ENCODE measurements at regions not wholly inside any gene's neighbourhood (a gene's known extent, or its start where the extent isn't known, plus 50 kb on each side); places are given as distances from the start of the nearest gene placed in this dataset.
"Not testable (repeated sequence)": the region's sequence is repeated elsewhere in the genome, so short reads cannot be mapped to it uniquely, and the experiment has no call there.

DNA sequence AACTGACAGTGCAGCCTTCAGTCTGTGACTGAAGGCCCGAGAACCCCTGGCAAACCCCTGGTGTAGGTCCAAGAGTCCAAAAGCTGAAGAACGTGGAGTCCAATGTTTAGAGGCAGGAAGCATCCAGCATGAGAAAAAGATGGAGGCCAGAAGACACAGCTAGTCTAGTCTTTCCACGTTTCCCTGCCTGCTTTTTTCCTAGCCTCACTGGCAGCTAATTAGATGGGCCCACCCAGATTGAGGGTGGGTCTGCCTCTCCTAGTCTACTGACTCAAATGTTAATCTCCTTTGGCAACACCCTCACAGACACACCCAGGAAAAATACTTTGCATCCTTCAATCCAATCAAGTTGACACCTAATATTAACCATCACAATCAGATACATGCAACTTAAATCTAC lies 87.8 kb downstream of the TENT5D start:
- intact Hi-C loops (cut with micrococcal nuclease); H3K9me3 Mint-ChIP-seq; H3K4me3 Mint-ChIP-seq; H3K36me3 ChIP-seq (ENCODE audit: control insufficient read depth in 2 of 3, insufficient read depth in 3 of 3, low read length in 3 of 3); H3K9me3 ChIP-seq (ENCODE audit: control insufficient read depth in 2 of 3, low read length in 3 of 3); CTCF ChIA-PET; H3K27me3 ChIP-seq (ENCODE audit: control insufficient read depth in 2 of 2, insufficient read depth in 2 of 2, low read length in 2 of 2); H3K4me1 ChIP-seq (ENCODE audit: control insufficient read depth in 2 of 2, insufficient read depth in 2 of 2, low read length in 2 of 2); H3K36me3 Mint-ChIP-seq; DNase-seq; ATAC-seq; POLR2A ChIA-PET; H3K27ac ChIP-seq (ENCODE audit: low read depth, low read length); H3K27me3 Mint-ChIP-seq; H3K4me3 ChIP-seq (ENCODE audit: low read length); H3K27ac Mint-ChIP-seq: not testable (repeated sequence)
- H3K4me1 Mint-ChIP-seq, result peaks cover 0 to 11% (median 0%) of the 10 kb centered on the region in 7 donors

- Histone ChIP-seq H3K4me1 (ENCODE audit: control insufficient read depth in 2 of 2, insufficient read depth in 2 of 2, low read length in 2 of 2) (no peaks in the 10 kb centered on the region), H3K27ac (ENCODE audit: low read depth, low read length) (no peak overlapping the region), H3K27me3 (ENCODE audit: control insufficient read depth in 2 of 2, insufficient read depth in 2 of 2, low read length in 2 of 2) (no peaks in the 10 kb centered on the region), H3K36me3 (ENCODE audit: control insufficient read depth in 2 of 3, insufficient read depth in 3 of 3, low read length in 3 of 3) (no peaks in the 10 kb centered on the region), H3K9me3 (ENCODE audit: control insufficient read depth in 2 of 3, low read length in 3 of 3) (no peaks in the 10 kb centered on the region), H3K4me3 (ENCODE audit: low read length) (no peak overlapping the region)
- CTCF ChIA-PET, result no interaction called here
- H3K27ac Mint-ChIP-seq, result no peak overlapping the region
- intact Hi-C loops (cut with micrococcal nuclease), result no loop called here
- H3K9me3 Mint-ChIP-seq, result peaks cover 0 to 2% (median 0%) of the 10 kb centered on the region in 11 donors
- no peaks in the 10 kb centered on the region for H3K36me3 Mint-ChIP-seq
- no peaks in the 10 kb centered on the region for H3K27me3 Mint-ChIP-seq
- no peak for ATAC-seq
- no peak overlapping the region for H3K4me3 Mint-ChIP-seq
- peaks cover 0 to 11% (median 0%) of the 10 kb centered on the region in 7 donors for H3K4me1 Mint-ChIP-seq
- DNase-seq, result no peak
- POLR2A ChIA-PET, result no interaction called here
These were observed 91.9 kb downstream of the TENT5D start for GRCh38 chrX:80511969-80512760.

- ATAC-seq, result no peak
- no peaks in the 10 kb centered on the region for H3K9me3 ChIP-seq (ENCODE audit: control insufficient read depth in 2 of 3, low read length in 3 of 3)
- Mint-ChIP-seq H3K27ac (no peak overlapping the region), H3K27me3 (no peaks in the 10 kb centered on the region), H3K9me3 (no peaks in the 10 kb centered on the region), H3K36me3 (no peaks in the 10 kb centered on the region), H3K4me3 (peak overlapping the region in 3 of 10 donors; percentile 12 to 40 (median 16)), H3K4me1 (peaks cover 0 to 11% (median 0%) of the 10 kb centered on the region in 7 donors)
- intact Hi-C loops (cut with micrococcal nuclease), result no loop called here
- DNase-seq, result no peak
- H3K27ac ChIP-seq (ENCODE audit: low read depth, low read length), result no peak overlapping the region
- ChIA-PET POLR2A (no interaction called here), CTCF (no interaction called here)
- no peak overlapping the region for H3K4me3 ChIP-seq (ENCODE audit: low read length)
- H3K4me1 ChIP-seq (ENCODE audit: control insufficient read depth in 2 of 2, insufficient read depth in 2 of 2, low read length in 2 of 2), result no peaks in the 10 kb centered on the region
- no peaks in the 10 kb centered on the region for H3K36me3 ChIP-seq (ENCODE audit: control insufficient read depth in 2 of 3, insufficient read depth in 3 of 3, low read length in 3 of 3)
- H3K27me3 ChIP-seq (ENCODE audit: control insufficient read depth in 2 of 2, insufficient read depth in 2 of 2, low read length in 2 of 2), result no peaks in the 10 kb centered on the region
These were observed 92.7 kb downstream of the TENT5D start for GRCh38 chrX:80512924-80513323.

DNA sequence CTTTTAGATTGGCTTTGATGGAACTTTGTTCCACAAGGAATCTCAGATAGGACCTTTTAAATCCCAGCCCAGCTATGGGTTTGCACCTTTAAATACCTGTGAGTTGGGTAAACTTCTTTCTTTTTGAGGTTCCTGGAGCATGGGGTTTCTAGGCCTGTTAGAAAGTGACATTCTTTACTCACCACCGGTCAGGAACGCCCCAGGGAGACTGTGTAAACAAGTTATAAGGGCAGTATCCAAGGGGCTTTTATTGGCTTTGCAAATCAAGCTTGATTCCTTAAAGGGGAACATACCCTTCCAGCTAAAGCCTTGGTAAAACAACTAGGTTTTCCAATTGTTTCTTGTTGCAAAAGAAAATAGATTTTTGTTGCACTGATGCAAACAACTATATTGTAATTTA lies 93.4 kb downstream of the TENT5D start:
- Mint-ChIP-seq H3K27me3 (no peaks in the 10 kb centered on the region), H3K36me3 (no peaks in the 10 kb centered on the region), H3K27ac (no peak overlapping the region), H3K9me3 (no peaks in the 10 kb centered on the region), H3K4me3 (no peak overlapping the region), H3K4me1 (peaks cover 0 to 11% (median 0%) of the 10 kb centered on the region in 7 donors)
- Histone ChIP-seq H3K4me3 (ENCODE audit: low read length) (no peak overlapping the region), H3K27ac (ENCODE audit: low read depth, low read length) (no peak overlapping the region), H3K4me1 (ENCODE audit: control insufficient read depth in 2 of 2, insufficient read depth in 2 of 2, low read length in 2 of 2) (no peaks in the 10 kb centered on the region), H3K9me3 (ENCODE audit: control insufficient read depth in 2 of 3, low read length in 3 of 3) (no peaks in the 10 kb centered on the region), H3K27me3 (ENCODE audit: control insufficient read depth in 2 of 2, insufficient read depth in 2 of 2, low read length in 2 of 2) (no peaks in the 10 kb centered on the region), H3K36me3 (ENCODE audit: control insufficient read depth in 2 of 3, insufficient read depth in 3 of 3, low read length in 3 of 3) (no peaks in the 10 kb centered on the region)
- ChIA-PET POLR2A (no interaction called here), CTCF (no interaction called here)
- no peak for DNase-seq
- intact Hi-C loops (cut with micrococcal nuclease), result no loop called here
- ATAC-seq, result no peak

DNA sequence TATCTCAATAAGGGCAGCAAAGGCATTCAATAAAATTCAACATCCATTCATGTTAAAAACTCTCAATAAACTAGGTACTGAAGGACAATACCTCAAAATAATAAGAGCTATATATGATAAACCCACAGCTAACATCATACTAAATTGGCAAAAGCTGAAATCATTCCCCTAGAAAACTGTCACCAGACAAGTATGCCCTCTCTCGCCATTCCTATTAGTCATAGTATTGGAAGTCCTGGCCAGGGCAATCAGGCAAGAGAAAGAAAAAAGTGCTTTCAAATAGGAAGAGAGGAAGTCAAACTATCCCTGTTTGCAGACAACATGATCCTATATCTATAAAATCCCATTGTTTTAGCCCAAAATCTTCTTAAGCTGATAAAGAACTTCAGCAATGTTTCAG lies 116.8 kb downstream of the TENT5D start:
- Histone ChIP-seq H3K36me3 (ENCODE audit: control insufficient read depth in 2 of 3, insufficient read depth in 3 of 3, low read length in 3 of 3) (no peaks in the 10 kb centered on the region), H3K27me3 (ENCODE audit: control insufficient read depth in 2 of 2, insufficient read depth in 2 of 2, low read length in 2 of 2) (no peaks in the 10 kb centered on the region), H3K9me3 (ENCODE audit: control insufficient read depth in 2 of 3, low read length in 3 of 3) (no peaks in the 10 kb centered on the region), H3K27ac (ENCODE audit: low read depth, low read length) (no peak overlapping the region), H3K4me1 (ENCODE audit: control insufficient read depth in 2 of 2, insufficient read depth in 2 of 2, low read length in 2 of 2) (no peaks in the 10 kb centered on the region), H3K4me3 (ENCODE audit: low read length) (no peak overlapping the region)
- Mint-ChIP-seq H3K9me3 (peaks cover 0 to 6% (median 0%) of the 10 kb centered on the region in 11 donors), H3K27me3 (no peaks in the 10 kb centered on the region), H3K27ac (no peak overlapping the region), H3K36me3 (peaks cover 0 to 3% (median 0%) of the 10 kb centered on the region in 5 donors), H3K4me1 (no peaks in the 10 kb centered on the region), H3K4me3 (no peak overlapping the region)
- ChIA-PET POLR2A (no interaction called here), CTCF (no interaction called here)
- ATAC-seq (no peak), DNase-seq (no peak)
- intact Hi-C loops (cut with micrococcal nuclease), result no loop called here

GRCh38 chrX:80550722-80551121 lies 130.5 kb downstream of the TENT5D start:
- no peaks in the 10 kb centered on the region for H3K36me3 ChIP-seq (ENCODE audit: control insufficient read depth in 2 of 3, insufficient read depth in 3 of 3, low read length in 3 of 3)
- POLR2A ChIA-PET, result no interaction called here
- no peaks in the 10 kb centered on the region for H3K4me1 ChIP-seq (ENCODE audit: control insufficient read depth in 2 of 2, insufficient read depth in 2 of 2, low read length in 2 of 2)
- no peak overlapping the region for H3K4me3 Mint-ChIP-seq
- no peaks in the 10 kb centered on the region for H3K27me3 Mint-ChIP-seq
- no peaks in the 10 kb centered on the region for H3K9me3 Mint-ChIP-seq
- no peaks in the 10 kb centered on the region for H3K36me3 Mint-ChIP-seq
- H3K9me3 ChIP-seq (ENCODE audit: control insufficient read depth in 2 of 3, low read length in 3 of 3), result no peaks in the 10 kb centered on the region
- H3K4me1 Mint-ChIP-seq, result no peaks in the 10 kb centered on the region
- no peak overlapping the region for H3K27ac ChIP-seq (ENCODE audit: low read depth, low read length)
- H3K4me3 ChIP-seq (ENCODE audit: low read length), result no peak overlapping the region
- intact Hi-C loops (cut with micrococcal nuclease), result no loop called here
- CTCF ChIA-PET, result no interaction called here
- DNase-seq (no peak), ATAC-seq (no peak)
- H3K27me3 ChIP-seq (ENCODE audit: control insufficient read depth in 2 of 2, insufficient read depth in 2 of 2, low read length in 2 of 2), result no peaks in the 10 kb centered on the region
- no peak overlapping the region for H3K27ac Mint-ChIP-seq

GRCh38 chrX:80556148-80556547 lies 135.9 kb downstream of the TENT5D start:
- CTCF ChIA-PET, result interaction anchor here (0.6 kb wide), 1 partner anchor 1978 kb away, joined by 4 read pairs; no protein-coding TSS in a partner anchor
- H3K27me3 Mint-ChIP-seq, result no peaks in the 10 kb centered on the region
- peaks cover 0 to 6% (median 0%) of the 10 kb centered on the region in 11 donors for H3K9me3 Mint-ChIP-seq
- Histone ChIP-seq H3K36me3 (ENCODE audit: control insufficient read depth in 2 of 3, insufficient read depth in 3 of 3, low read length in 3 of 3) (no peaks in the 10 kb centered on the region), H3K4me1 (ENCODE audit: control insufficient read depth in 2 of 2, insufficient read depth in 2 of 2, low read length in 2 of 2) (no peaks in the 10 kb centered on the region), H3K27ac (ENCODE audit: low read depth, low read length) (no peak overlapping the region), H3K4me3 (ENCODE audit: low read length) (no peak overlapping the region), H3K27me3 (ENCODE audit: control insufficient read depth in 2 of 2, insufficient read depth in 2 of 2, low read length in 2 of 2) (no peaks in the 10 kb centered on the region), H3K9me3 (ENCODE audit: control insufficient read depth in 2 of 3, low read length in 3 of 3) (no peaks in the 10 kb centered on the region)
- peaks cover 0 to 1% (median 0%) of the 10 kb centered on the region in 7 donors for H3K4me1 Mint-ChIP-seq
- ATAC-seq, result no peak
- intact Hi-C loops (cut with micrococcal nuclease), result no loop called here
- no peak overlapping the region for H3K4me3 Mint-ChIP-seq
- H3K27ac Mint-ChIP-seq, result no peak overlapping the region
- no peaks in the 10 kb centered on the region for H3K36me3 Mint-ChIP-seq
- no peak for DNase-seq
- POLR2A ChIA-PET, result no interaction called here

All from naive thymus-derived CD4-positive, alpha-beta T cell (primary cell).